SK-N-SH (cell line): ENCODE measurements at regions not wholly inside any gene's neighbourhood (a gene's known extent, or its start where the extent isn't known, plus 50 kb on each side); places are given as distances from the start of the nearest gene placed in this dataset.

ENCODE experiments used
- CTCF ChIP-seq: fragments of 200-600 bp; sonication (generic); IDR thresholded peaks from 2 replicates; pipeline ENCODE4 v1.6.1; 2017; ENCODE audit warnings: antibody characterized with exemption, mild to moderate bottlenecking, moderate library complexity
- PBX3 ChIP-seq: IDR thresholded peaks from 2 replicates; pipeline ENCODE4; 2012
- POLR2AphosphoS5 ChIP-seq: IDR thresholded peaks from 2 replicates; pipeline ENCODE4 v1.6.1; 2012; ENCODE audit warnings: low read depth, low read length
- RAD21 ChIP-seq: IDR thresholded peaks from 2 replicates; pipeline ENCODE4 v1.6.1; 2012; ENCODE audit warnings: mild to moderate bottlenecking, low read length
- REST ChIP-seq: IDR thresholded peaks from 2 replicates; pipeline ENCODE4 v1.6.1; 2012; ENCODE audit warnings: mild to moderate bottlenecking, low read depth, low read length, moderate library complexity
- RFX5 ChIP-seq: IDR thresholded peaks from 2 replicates; pipeline ENCODE4 v1.6.1; 2012; ENCODE audit warnings: mild to moderate bottlenecking, improper control_type of control experiment, low read length
- SIN3A ChIP-seq: IDR thresholded peaks from 2 replicates; pipeline ENCODE4 v1.6.1; 2012; ENCODE audit warnings: low read depth, mild to moderate bottlenecking, low read length, moderate library complexity, borderline replicate concordance
- TAF1 ChIP-seq: IDR thresholded peaks from 2 replicates; pipeline ENCODE4 v1.6.1; 2012; ENCODE audit warnings: low read depth, mild to moderate bottlenecking, low read length, moderate library complexity, borderline replicate concordance
- TEAD4 ChIP-seq: IDR thresholded peaks from 2 replicates; pipeline ENCODE4 v1.4.0; 2012; ENCODE audit warnings: mild to moderate bottlenecking, borderline replicate concordance; ENCODE audit not compliant: insufficient read depth
- TF ChIP-seq, protein P1 (sequence below): IDR thresholded peaks from 2 replicates; pipeline ENCODE4 v1.4.0; 2012; ENCODE audit warnings: low read depth, borderline replicate concordance
- TF ChIP-seq, protein P2 (sequence below): IDR thresholded peaks from 2 replicates; pipeline ENCODE4 v1.4.0; 2012; ENCODE audit warnings: low read depth

DNA sequence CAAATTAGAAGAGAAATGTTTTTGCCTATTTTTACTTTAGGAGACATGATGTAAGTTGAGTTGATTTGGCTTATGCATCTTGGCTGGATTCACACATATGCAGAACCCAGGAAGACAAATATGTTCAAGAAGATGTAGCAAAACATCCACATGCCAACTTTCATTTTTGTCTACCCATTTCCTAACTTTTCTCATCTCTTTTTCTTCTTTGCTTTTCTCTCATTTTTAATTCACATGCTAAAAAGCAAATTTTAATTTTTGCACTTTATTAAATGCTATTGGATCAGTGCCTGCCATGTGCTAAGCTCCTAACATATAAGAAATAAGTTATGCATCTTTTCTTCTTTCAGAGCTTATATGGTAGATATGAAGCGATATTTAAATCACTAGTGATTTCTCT is 143.7 kb upstream of the GRM3 start:
- no peak for TF ChIP-seq RAD21
- no peak for TF ChIP-seq RFX5
- TF ChIP-seq CTCF, result no peak
- TF ChIP-seq REST, result no peak
- no peak for TF ChIP-seq POLR2AphosphoS5
- TF ChIP-seq, protein P1, sequence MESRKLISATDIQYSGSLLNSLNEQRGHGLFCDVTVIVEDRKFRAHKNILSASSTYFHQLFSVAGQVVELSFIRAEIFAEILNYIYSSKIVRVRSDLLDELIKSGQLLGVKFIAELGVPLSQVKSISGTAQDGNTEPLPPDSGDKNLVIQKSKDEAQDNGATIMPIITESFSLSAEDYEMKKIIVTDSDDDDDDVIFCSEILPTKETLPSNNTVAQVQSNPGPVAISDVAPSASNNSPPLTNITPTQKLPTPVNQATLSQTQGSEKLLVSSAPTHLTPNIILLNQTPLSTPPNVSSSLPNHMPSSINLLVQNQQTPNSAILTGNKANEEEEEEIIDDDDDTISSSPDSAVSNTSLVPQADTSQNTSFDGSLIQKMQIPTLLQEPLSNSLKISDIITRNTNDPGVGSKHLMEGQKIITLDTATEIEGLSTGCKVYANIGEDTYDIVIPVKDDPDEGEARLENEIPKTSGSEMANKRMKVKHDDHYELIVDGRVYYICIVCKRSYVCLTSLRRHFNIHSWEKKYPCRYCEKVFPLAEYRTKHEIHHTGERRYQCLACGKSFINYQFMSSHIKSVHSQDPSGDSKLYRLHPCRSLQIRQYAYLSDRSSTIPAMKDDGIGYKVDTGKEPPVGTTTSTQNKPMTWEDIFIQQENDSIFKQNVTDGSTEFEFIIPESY, result no peak
- no peak for TF ChIP-seq TEAD4
- no peak for TF ChIP-seq PBX3
- TF ChIP-seq, protein P2, sequence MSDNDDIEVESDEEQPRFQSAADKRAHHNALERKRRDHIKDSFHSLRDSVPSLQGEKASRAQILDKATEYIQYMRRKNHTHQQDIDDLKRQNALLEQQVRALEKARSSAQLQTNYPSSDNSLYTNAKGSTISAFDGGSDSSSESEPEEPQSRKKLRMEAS, result no peak
- TF ChIP-seq SIN3A, result no peak
- no peak for TF ChIP-seq TAF1
